Stimulated activated CD4-positive, alpha-beta T cell treated with anti-CD3 and anti-CD28 coated beads, Interleukin-4, amount 100 ng/mL, for 4 hours (primary cell): ENCODE measurements at regions not wholly inside any gene's neighbourhood (a gene's known extent, or its start where the extent isn't known, plus 50 kb on each side); places are given as distances from the start of the nearest gene placed in this dataset.

Experiments
- DNase-seq, 2 experiments: peaks; one replicate each; pipeline ENCODE4 v3.0.0-alpha.2; 2020

DNA sequence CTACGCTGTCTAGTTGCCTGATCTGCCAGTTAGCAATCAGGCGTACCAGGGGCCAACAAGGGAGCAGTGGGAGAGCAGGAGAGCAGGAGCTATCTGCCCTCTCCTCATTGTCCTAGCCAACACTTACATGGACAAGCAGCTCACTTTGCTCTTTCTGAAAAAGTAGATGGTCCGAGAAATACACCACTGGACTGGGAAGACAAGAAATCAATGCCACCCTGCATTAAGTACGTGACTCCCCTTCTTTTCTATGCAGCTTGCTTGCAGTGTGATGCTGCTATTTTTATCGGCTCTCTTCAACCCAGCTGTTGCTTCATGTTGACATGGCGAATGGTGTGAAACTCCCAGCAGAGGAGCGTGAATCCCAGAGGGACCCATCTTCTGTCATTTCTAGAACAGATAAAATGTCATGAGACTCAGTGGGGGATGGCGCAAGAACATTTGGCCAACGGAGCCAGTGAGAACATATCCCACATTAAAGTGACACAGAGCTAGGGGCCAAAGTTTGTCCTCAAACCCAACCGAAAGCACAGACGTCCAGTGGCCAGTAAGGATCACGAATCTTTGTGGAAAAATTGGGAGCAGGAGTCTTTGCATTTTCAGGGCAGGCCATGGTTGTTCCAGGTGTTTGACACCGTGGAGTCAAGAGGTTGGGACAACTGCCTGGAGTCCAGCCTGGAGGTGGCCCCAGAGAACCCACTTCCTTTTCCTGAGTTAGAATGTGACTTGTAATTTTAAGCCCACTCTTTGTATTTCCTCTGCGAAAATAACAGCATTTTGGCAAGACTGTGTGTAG, 53.7 kb upstream of the MEF2A start:
- DNase-seq, result no peak

DNA sequence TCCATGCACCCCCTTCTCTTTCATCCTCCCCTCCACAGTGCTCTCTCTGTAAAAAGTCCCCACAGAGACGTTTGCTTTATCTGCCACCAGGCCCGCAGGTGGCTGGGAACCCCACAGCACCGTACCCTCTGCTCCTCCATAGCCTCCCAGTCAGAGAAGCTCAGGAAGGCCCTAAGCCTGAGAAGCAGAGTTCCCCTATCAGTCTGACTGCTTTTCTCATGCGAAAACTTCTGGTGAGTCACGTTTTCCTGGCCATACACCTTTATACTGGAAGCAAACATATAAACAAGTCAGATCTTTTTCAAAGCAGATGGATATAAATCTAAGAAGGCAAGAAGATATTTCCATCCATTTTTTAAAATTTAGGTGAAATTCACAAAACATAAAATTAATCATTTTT, 51.5 kb upstream of the MEF2A start:
- no peak for DNase-seq
